Stimulated activated naive CD8-positive, alpha-beta T cell treated with anti-CD3 and anti-CD28 coated beads, Interleukin-15, amount 100 ng/mL, for 72 hours (primary cell): ENCODE measurements at regions not wholly inside any gene's neighbourhood (a gene's known extent, or its start where the extent isn't known, plus 50 kb on each side); places are given as distances from the start of the nearest gene placed in this dataset.
"Not testable (repeated sequence)": the region's sequence is repeated elsewhere in the genome, so short reads cannot be mapped to it uniquely, and the experiment has no call there.

Source experiments
- ATAC-seq: fragments of 150-1000 bp; cut with Tn5 transposase; 2 replicates; pipeline ENCODE4 v1.10.0; 2021; ENCODE audit warnings: mild to moderate bottlenecking, moderate library complexity
- DNase-seq, 2 donors: peaks; one replicate each; pipeline ENCODE4 v3.0.0; 2021 to 2022
- H3K27ac Mint-ChIP-seq, 2 donors: one replicate each; pipeline ENCODE4 v1.8.0; 2022; ENCODE audit warnings: mild to moderate bottlenecking in 2 of 2, mixed read lengths in 2 of 2, moderate library complexity in 2 of 2
- H3K27me3 Mint-ChIP-seq: one replicate; pipeline ENCODE4 v1.8.0; 2022; ENCODE audit warnings: mixed read lengths
- H3K4me1 Mint-ChIP-seq: one replicate; pipeline ENCODE4 v1.8.0; 2022; ENCODE audit warnings: mild to moderate bottlenecking, mixed read lengths
- H3K4me3 Mint-ChIP-seq, 2 donors: one replicate each; pipeline ENCODE4 v1.8.0; 2022; ENCODE audit warnings: mild to moderate bottlenecking in 2 of 2, mixed read lengths in 2 of 2, moderate library complexity in 1 of 2
- H3K9me3 Mint-ChIP-seq, 2 donors: one replicate each; pipeline ENCODE4 v1.8.0; 2022; ENCODE audit warnings: mixed read lengths in 2 of 2

- peaks cover 4% of the 10 kb centered on the region for H3K4me1 Mint-ChIP-seq
- ATAC-seq (peak; percentile 85), DNase-seq (peak; percentile 52 to 55)
- no peaks in the 10 kb centered on the region for H3K9me3 Mint-ChIP-seq
- no peak overlapping the region for H3K27ac Mint-ChIP-seq
- no peak overlapping the region for H3K4me3 Mint-ChIP-seq
- H3K27me3 Mint-ChIP-seq, result no peaks in the 10 kb centered on the region
Observed at GRCh38 chr5:42057254-42057690, 132.2 kb downstream of the FBXO4 start.

- Mint-ChIP-seq H3K27me3 (no peaks in the 10 kb centered on the region), H3K9me3 (no peaks in the 10 kb centered on the region), H3K4me3 (no peak overlapping the region), H3K27ac (no peak overlapping the region), H3K4me1 (peaks cover 4% of the 10 kb centered on the region)
- DNase-seq, result no peak
- ATAC-seq, result no peak
Observed at GRCh38 chr5:42059291-42059690, 134.2 kb downstream of the FBXO4 start.

- Mint-ChIP-seq H3K9me3 (no peaks in the 10 kb centered on the region), H3K27me3 (no peaks in the 10 kb centered on the region), H3K27ac (no peak overlapping the region), H3K4me1 (peaks cover 4% of the 10 kb centered on the region), H3K4me3 (no peak overlapping the region)
- peak; percentile 12 for ATAC-seq
- no peak for DNase-seq
Observed at GRCh38 chr5:42059778-42060464, 134.8 kb downstream of the FBXO4 start.

GRCh38 chr5:42061121-42061520, 136.0 kb downstream of the FBXO4 start:
- H3K27me3 Mint-ChIP-seq, result no peaks in the 10 kb centered on the region
- no peak overlapping the region for H3K27ac Mint-ChIP-seq
- no peaks in the 10 kb centered on the region for H3K9me3 Mint-ChIP-seq
- no peak for DNase-seq
- peaks cover 4% of the 10 kb centered on the region for H3K4me1 Mint-ChIP-seq
- no peak overlapping the region for H3K4me3 Mint-ChIP-seq
- ATAC-seq, result no peak

- ATAC-seq (peak; percentile 39), DNase-seq (no peak)
- H3K27me3 Mint-ChIP-seq, result no peaks in the 10 kb centered on the region
- H3K27ac Mint-ChIP-seq, result no peak overlapping the region
- H3K4me1 Mint-ChIP-seq, result no peaks in the 10 kb centered on the region
- no peak overlapping the region for H3K4me3 Mint-ChIP-seq
- H3K9me3 Mint-ChIP-seq, result no peaks in the 10 kb centered on the region
Observed at GRCh38 chr5:42064821-42065220, 139.7 kb downstream of the FBXO4 start.

- Mint-ChIP-seq H3K9me3 (no peaks in the 10 kb centered on the region), H3K27ac (no peak overlapping the region), H3K4me1 (no peaks in the 10 kb centered on the region), H3K27me3 (no peaks in the 10 kb centered on the region), H3K4me3 (no peak overlapping the region)
- DNase-seq (no peak), ATAC-seq (no peak)
Observed at GRCh38 chr5:42066131-42066530, 141.1 kb downstream of the FBXO4 start.

GRCh38 chr5:42074353-42074752, 149.3 kb downstream of the FBXO4 start:
- H3K4me1 Mint-ChIP-seq, result no peaks in the 10 kb centered on the region
- no peak for DNase-seq
- no peak overlapping the region for H3K4me3 Mint-ChIP-seq
- no peak overlapping the region for H3K27ac Mint-ChIP-seq
- no peaks in the 10 kb centered on the region for H3K9me3 Mint-ChIP-seq
- ATAC-seq, result no peak
- peaks cover 10% of the 10 kb centered on the region for H3K27me3 Mint-ChIP-seq

GRCh38 chr5:42089705-42090104, 164.6 kb downstream of the FBXO4 start:
- Mint-ChIP-seq H3K27ac (no peak overlapping the region), H3K4me3 (no peak overlapping the region), H3K4me1 (no peaks in the 10 kb centered on the region), H3K9me3 (peaks cover 4 to 19% of the 10 kb centered on the region in 2 donors), H3K27me3 (no peaks in the 10 kb centered on the region)
- ATAC-seq (no peak), DNase-seq (no peak)

GRCh38 chr5:42090162-42090561, 165.1 kb downstream of the FBXO4 start:
- no peak overlapping the region for H3K27ac Mint-ChIP-seq
- H3K27me3 Mint-ChIP-seq, result no peaks in the 10 kb centered on the region
- peaks cover 4 to 19% of the 10 kb centered on the region in 2 donors for H3K9me3 Mint-ChIP-seq
- no peak overlapping the region for H3K4me3 Mint-ChIP-seq
- ATAC-seq (no peak), DNase-seq (no peak)
- H3K4me1 Mint-ChIP-seq, result no peaks in the 10 kb centered on the region

GRCh38 chr5:42099846-42100245, 174.8 kb downstream of the FBXO4 start:
- H3K4me3 Mint-ChIP-seq, H3K4me1 Mint-ChIP-seq, ATAC-seq, H3K27ac Mint-ChIP-seq, H3K27me3 Mint-ChIP-seq, DNase-seq, H3K9me3 Mint-ChIP-seq: not testable (repeated sequence)

GRCh38 chr5:42108468-42108867, 183.4 kb downstream of the FBXO4 start:
- DNase-seq (no peak), ATAC-seq (no peak)
- peaks cover 13% of the 10 kb centered on the region in 2 donors for H3K9me3 Mint-ChIP-seq
- no peaks in the 10 kb centered on the region for H3K4me1 Mint-ChIP-seq
- no peak overlapping the region for H3K4me3 Mint-ChIP-seq
- H3K27ac Mint-ChIP-seq, result no peak overlapping the region
- peaks cover 8% of the 10 kb centered on the region for H3K27me3 Mint-ChIP-seq

GRCh38 chr5:42109006-42109572, 184.0 kb downstream of the FBXO4 start:
- no peak overlapping the region for H3K4me3 Mint-ChIP-seq
- H3K27me3 Mint-ChIP-seq, result peaks cover 8% of the 10 kb centered on the region
- no peak for DNase-seq
- no peaks in the 10 kb centered on the region for H3K4me1 Mint-ChIP-seq
- ATAC-seq, result no peak
- peaks cover 10 to 13% of the 10 kb centered on the region in 2 donors for H3K9me3 Mint-ChIP-seq
- no peak overlapping the region for H3K27ac Mint-ChIP-seq

- H3K4me1 Mint-ChIP-seq, ATAC-seq, H3K27me3 Mint-ChIP-seq, DNase-seq, H3K4me3 Mint-ChIP-seq, H3K9me3 Mint-ChIP-seq, H3K27ac Mint-ChIP-seq: not testable (repeated sequence)
Observed at GRCh38 chr5:42115721-42116120, 190.6 kb downstream of the FBXO4 start.

GRCh38 chr5:42120070-42120469, 195.0 kb downstream of the FBXO4 start:
- Mint-ChIP-seq H3K9me3 (peaks cover 4 to 15% of the 10 kb centered on the region in 2 donors), H3K4me1 (no peaks in the 10 kb centered on the region), H3K4me3 (no peak overlapping the region), H3K27me3 (no peaks in the 10 kb centered on the region), H3K27ac (no peak overlapping the region)
- ATAC-seq (no peak), DNase-seq (no peak)

- DNase-seq (no peak), ATAC-seq (no peak)
- Mint-ChIP-seq H3K4me3 (no peak overlapping the region), H3K27me3 (no peaks in the 10 kb centered on the region), H3K4me1 (no peaks in the 10 kb centered on the region), H3K27ac (no peak overlapping the region), H3K9me3 (peaks cover 4 to 15% of the 10 kb centered on the region in 2 donors)
Observed at GRCh38 chr5:42121401-42121800, 196.3 kb downstream of the FBXO4 start.

GRCh38 chr5:42131081-42131480, 206.0 kb downstream of the FBXO4 start:
- Mint-ChIP-seq H3K27me3 (no peaks in the 10 kb centered on the region), H3K9me3 (peaks cover 14% of the 10 kb centered on the region in 2 donors), H3K27ac (no peak overlapping the region), H3K4me1 (no peaks in the 10 kb centered on the region), H3K4me3 (no peak overlapping the region)
- ATAC-seq (no peak), DNase-seq (no peak)

- Mint-ChIP-seq H3K4me3 (no peak overlapping the region), H3K9me3 (peaks cover 9 to 11% of the 10 kb centered on the region in 2 donors), H3K27ac (no peak overlapping the region), H3K27me3 (no peaks in the 10 kb centered on the region), H3K4me1 (no peaks in the 10 kb centered on the region)
- ATAC-seq (no peak), DNase-seq (no peak)
Observed at GRCh38 chr5:42143361-42143760, 218.3 kb downstream of the FBXO4 start.
